Muscle of arm (tissue), 1 donor: ENCODE measurements at regions not wholly inside any gene's neighbourhood (a gene's known extent, or its start where the extent isn't known, plus 50 kb on each side); places are given as distances from the start of the nearest gene placed in this dataset.
"Not testable (repeated sequence)": the region's sequence is repeated elsewhere in the genome, so short reads cannot be mapped to it uniquely, and the experiment has no call there.

Experiments
- DNase-seq: peaks from one replicate; pipeline ENCODE4 v3.0.0-alpha.2; 2013

- DNase-seq, result no peak
Observed at GRCh38 chr17:21517538-21518293, 141.6 kb downstream of the KCNJ12 start.

- no peak for DNase-seq
Observed at GRCh38 chr17:21522755-21523336, 146.7 kb downstream of the KCNJ12 start.

DNA sequence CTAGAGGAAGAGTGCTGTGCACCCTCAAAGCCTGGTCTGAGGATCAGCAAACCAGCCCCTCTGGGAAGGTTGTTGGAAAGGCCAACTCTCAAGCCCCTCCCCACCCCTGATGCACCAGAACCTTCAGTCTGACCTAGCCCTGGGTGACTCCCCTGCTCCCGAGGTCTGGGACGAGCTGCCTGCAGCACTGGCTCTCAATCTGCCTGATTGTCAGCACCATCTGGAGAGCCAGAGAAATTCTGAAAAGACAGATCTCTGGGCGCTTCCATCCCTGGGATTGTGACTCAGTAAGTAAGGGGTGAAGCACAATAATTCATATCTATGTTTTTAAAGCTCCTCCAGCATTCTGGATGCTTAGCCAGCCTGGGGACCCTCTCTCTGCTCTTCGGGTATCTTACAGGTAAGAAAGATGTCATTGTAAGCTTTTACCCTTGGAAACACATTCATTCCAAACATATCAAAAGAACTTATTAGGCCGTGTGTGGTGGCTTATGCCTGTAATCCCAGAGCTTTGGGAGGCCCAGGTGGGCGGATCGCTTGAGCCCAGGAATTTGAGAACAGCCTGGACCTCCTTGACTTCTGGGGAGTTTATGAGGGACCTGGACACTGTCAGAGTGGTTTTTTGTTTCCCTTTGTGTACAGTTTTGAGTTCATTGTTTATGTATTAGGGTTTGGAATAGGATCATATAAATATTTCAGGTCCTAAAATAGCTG is 147.5 kb downstream of the KCNJ12 start:
- no peak for DNase-seq

GRCh38 chr17:21524211-21524591 is 148.0 kb downstream of the KCNJ12 start:
- DNase-seq, result no peak

DNA sequence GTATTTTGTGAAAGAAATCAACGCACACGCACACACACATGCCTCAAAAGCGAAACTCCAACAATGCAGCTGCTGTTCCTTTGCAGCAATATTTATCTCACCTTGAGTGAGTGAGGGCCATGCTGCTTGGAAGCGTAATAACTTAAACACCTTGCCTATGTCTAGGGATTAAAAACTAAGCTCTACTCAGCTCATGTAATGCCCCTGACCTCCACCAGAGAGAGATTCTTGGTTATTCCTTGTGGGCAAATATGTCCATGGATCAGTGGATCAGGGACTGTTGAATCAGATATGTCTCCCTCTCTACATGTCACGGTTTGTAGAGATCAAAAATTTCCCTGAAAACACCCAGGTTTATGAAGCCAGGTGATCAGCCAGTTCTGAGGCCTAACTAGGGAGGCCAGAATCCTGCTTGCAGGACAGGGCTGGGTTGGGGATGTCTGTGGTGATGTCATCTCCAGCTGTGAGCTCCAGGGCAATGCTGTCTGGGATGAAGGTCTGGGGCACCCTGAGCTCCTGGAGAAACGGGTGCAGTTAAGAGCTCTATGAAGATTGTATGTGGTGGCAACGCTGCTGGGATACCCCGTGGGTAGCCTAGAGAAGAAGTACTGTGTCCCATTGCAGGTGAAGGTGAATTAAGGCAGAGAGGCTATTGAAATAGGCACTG is 149.4 kb downstream of the KCNJ12 start:
- no peak for DNase-seq

GRCh38 chr17:21528031-21528695 is 152.0 kb downstream of the KCNJ12 start:
- no peak for DNase-seq

GRCh38 chr17:21530311-21530710 is 154.2 kb downstream of the KCNJ12 start:
- no peak for DNase-seq

GRCh38 chr17:21530841-21531240 is 154.7 kb downstream of the KCNJ12 start:
- DNase-seq, result no peak

GRCh38 chr17:21532763-21533385 is 156.7 kb downstream of the KCNJ12 start:
- no peak for DNase-seq

- DNase-seq, result no peak
Observed at GRCh38 chr17:21535686-21536375, 156.5 kb upstream of the KCNJ18 start.

DNA sequence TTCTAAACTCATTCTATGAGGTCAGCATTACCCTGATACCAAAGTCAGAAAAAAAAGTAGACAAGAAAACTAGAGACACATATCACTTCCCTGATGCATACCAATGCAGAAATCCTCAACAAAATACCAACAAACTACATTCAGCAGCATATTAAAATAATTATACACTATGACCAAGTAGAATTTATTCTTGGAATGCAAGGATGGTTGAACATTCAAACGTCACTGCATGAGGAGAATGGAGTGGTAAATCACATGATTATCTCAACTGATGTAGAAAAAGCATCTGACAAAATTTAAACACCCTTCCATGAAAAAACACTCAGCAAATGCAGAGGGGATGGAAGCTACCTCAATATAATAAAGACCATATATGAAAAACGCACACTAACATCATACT is 155.0 kb upstream of the KCNJ18 start:
- DNase-seq, result no peak

GRCh38 chr17:21538615-21539014 is 153.7 kb upstream of the KCNJ18 start:
- DNase-seq, result no peak

- DNase-seq, result no peak
Observed at GRCh38 chr17:21539146-21539545, 153.2 kb upstream of the KCNJ18 start.

GRCh38 chr17:21540502-21540901 is 151.8 kb upstream of the KCNJ18 start:
- no peak for DNase-seq

DNA sequence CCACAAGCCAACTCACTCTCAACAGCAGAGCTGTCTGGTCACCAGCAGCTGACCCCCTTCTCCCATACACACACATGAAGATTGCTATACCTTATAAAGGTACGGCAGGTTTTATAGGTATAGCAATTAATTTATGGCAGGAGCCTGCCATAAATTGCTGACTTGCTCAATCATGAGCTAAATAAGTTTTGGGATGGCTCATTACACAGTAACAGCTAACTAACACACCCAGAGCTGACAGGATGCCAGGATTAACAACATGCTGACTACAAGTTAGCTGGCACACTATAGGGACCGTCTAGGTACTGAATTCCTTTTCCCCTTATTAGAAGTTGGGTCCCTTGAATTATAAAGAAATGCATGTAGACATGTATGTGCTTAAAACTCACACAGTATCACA is 150.3 kb upstream of the KCNJ18 start:
- no peak for DNase-seq

DNA sequence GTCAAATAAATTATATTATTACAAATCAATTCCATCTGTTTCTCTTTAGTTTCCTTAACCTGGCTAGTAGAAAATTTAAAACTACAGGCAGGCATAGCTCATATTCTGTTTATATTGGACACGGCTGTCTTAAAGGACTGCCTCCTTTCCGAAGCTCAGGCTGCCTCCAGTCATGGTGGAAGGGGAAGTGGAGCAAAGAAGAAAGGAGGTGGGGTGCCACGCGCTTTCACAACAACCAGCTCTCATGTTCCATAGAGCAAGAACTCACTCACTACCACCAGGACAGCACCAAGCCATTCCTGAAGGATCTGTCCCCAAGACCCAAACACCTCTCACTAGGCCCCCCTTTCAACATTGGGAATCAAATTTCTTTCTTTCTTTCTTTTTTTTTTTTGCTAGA is 149.3 kb upstream of the KCNJ18 start:
- no peak for DNase-seq

- DNase-seq, result no peak
Observed at GRCh38 chr17:21545064-21545463, 147.3 kb upstream of the KCNJ18 start.

GRCh38 chr17:21548236-21548635 is 144.1 kb upstream of the KCNJ18 start:
- no peak for DNase-seq

DNA sequence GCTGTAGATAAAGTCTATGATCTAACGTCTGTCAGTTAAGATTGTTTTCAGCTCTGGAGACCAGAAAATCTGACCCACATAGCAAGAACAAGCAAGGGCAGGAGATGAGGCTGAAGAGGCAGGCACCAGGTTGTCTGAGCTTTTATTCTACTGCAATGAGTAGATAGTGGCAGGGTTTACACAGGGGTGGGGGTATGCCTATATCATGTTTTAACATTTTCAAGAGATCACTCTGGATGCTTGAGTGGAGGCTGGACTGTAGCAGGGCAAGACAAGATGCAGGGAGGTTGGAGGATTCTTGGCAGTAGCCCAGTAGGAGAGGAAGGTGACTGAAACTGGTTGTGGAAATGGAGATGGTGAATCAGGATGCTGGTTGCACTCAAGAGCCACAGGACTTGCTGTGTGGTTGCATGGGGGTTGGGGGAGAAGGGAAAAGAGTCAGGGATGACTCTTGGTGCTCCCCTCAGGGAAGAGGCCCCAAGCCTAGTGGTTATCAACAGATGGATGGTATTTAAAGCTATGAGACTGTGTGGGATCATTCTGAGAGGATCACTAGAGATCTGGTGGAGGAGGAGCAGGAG is 143.1 kb upstream of the KCNJ18 start:
- no peak for DNase-seq

- DNase-seq, result not testable (repeated sequence)
Observed at GRCh38 chr17:21550031-21550430, 142.3 kb upstream of the KCNJ18 start.
